Neural progenitor cell (in vitro differentiated cells): ENCODE measurements at regions not wholly inside any gene's neighbourhood (a gene's known extent, or its start where the extent isn't known, plus 50 kb on each side); places are given as distances from the start of the nearest gene placed in this dataset.
"Not testable (repeated sequence)": the region's sequence is repeated elsewhere in the genome, so short reads cannot be mapped to it uniquely, and the experiment has no call there.

Source experiments
- DNase-seq: peaks from one replicate; pipeline ENCODE4 v3.0.0-alpha.2; 2016; ENCODE audit warnings: low spot score
- H2AFZ ChIP-seq: fragments of 200-600 bp; sonication (generic); replicated peaks from 2 replicates; pipeline ENCODE4 v1.6.1; 2016; ENCODE audit warnings: antibody characterized with exemption
- H3F3A ChIP-seq: fragments of 200-600 bp; sonication (generic); 2 replicates; pipeline ENCODE4 v1.6.1; 2016; ENCODE audit warnings: antibody characterized with exemption, low read depth
- H3K27ac ChIP-seq: fragments of 200-600 bp; sonication (generic); 2 replicates; pipeline ENCODE4 v1.5.1; 2016; ENCODE audit warnings: mild to moderate bottlenecking
- H3K27me3 ChIP-seq: fragments of 200-600 bp; sonication (generic); 2 replicates; pipeline ENCODE4 v1.6.1; 2016; ENCODE audit warnings: mild to moderate bottlenecking, moderate library complexity
- H3K36me3 ChIP-seq: fragments of 200-600 bp; sonication (generic); 2 replicates; pipeline ENCODE4 v1.5.1; 2016
- H3K4me1 ChIP-seq: fragments of 200-600 bp; sonication (generic); 2 replicates; pipeline ENCODE4 v1.6.1; 2016; ENCODE audit warnings: mixed run types
- H3K4me2 ChIP-seq: fragments of 200-600 bp; sonication (generic); 2 replicates; pipeline ENCODE4 v1.6.1; 2016
- H3K4me3 ChIP-seq: fragments of 200-600 bp; sonication (generic); 2 replicates; pipeline ENCODE4 v1.5.1; 2016
- H3K79me2 ChIP-seq: fragments of 200-600 bp; sonication (generic); 2 replicates; pipeline ENCODE4 v1.6.1; 2016; ENCODE audit warnings: low read depth
- H3K9ac ChIP-seq: fragments of 200-600 bp; sonication (generic); 2 replicates; pipeline ENCODE4 v1.6.1; 2016
- H3K9me3 ChIP-seq: fragments of 200-600 bp; sonication (generic); 2 replicates; pipeline ENCODE4 v1.5.1; 2016; ENCODE audit warnings: low read depth
- H4K20me1 ChIP-seq: fragments of 200-600 bp; sonication (generic); 2 replicates; pipeline ENCODE4 v1.6.1; 2016; ENCODE audit warnings: low read depth
- H3K27ac Mint-ChIP-seq: 3 replicates; pipeline ENCODE4 v1.8.0; 2021; ENCODE audit warnings: mixed read lengths
- H3K27me3 Mint-ChIP-seq: 2 replicates; pipeline ENCODE4 v1.8.0; 2022; ENCODE audit warnings: low read depth, mild to moderate bottlenecking, inconsistent platforms, moderate library complexity, mixed read lengths; ENCODE audit not compliant: insufficient read depth
- H3K36me3 Mint-ChIP-seq: 3 replicates; pipeline ENCODE4 v1.8.0; 2021; ENCODE audit warnings: mixed read lengths
- H3K4me1 Mint-ChIP-seq: 3 replicates; pipeline ENCODE4 v1.8.0; 2021; ENCODE audit warnings: mixed read lengths
- H3K4me3 Mint-ChIP-seq: 3 replicates; pipeline ENCODE4 v1.8.0; 2021; ENCODE audit warnings: mild to moderate bottlenecking, moderate library complexity, mixed read lengths
- H3K9me3 Mint-ChIP-seq: 3 replicates; pipeline ENCODE4 v1.8.0; 2020; ENCODE audit warnings: mixed read lengths
- EZH2 ChIP-seq: fragments of 200-600 bp; sonication (generic); IDR thresholded peaks from 2 replicates; pipeline ENCODE4 v1.6.1; 2017; ENCODE audit warnings: antibody characterized with exemption, mild to moderate bottlenecking, moderate library complexity
- EZH2phosphoT487 ChIP-seq: fragments of 200-600 bp; sonication (generic); IDR thresholded peaks from 2 replicates; pipeline ENCODE4 v1.6.1; 2017; ENCODE audit warnings: antibody characterized with exemption
- TF ChIP-seq, protein P1 (sequence below): fragments of 200-600 bp; sonication (generic); IDR thresholded peaks from 2 replicates; pipeline ENCODE4 v1.5.1; 2017; ENCODE audit warnings: antibody characterized with exemption, mild to moderate bottlenecking

DNA sequence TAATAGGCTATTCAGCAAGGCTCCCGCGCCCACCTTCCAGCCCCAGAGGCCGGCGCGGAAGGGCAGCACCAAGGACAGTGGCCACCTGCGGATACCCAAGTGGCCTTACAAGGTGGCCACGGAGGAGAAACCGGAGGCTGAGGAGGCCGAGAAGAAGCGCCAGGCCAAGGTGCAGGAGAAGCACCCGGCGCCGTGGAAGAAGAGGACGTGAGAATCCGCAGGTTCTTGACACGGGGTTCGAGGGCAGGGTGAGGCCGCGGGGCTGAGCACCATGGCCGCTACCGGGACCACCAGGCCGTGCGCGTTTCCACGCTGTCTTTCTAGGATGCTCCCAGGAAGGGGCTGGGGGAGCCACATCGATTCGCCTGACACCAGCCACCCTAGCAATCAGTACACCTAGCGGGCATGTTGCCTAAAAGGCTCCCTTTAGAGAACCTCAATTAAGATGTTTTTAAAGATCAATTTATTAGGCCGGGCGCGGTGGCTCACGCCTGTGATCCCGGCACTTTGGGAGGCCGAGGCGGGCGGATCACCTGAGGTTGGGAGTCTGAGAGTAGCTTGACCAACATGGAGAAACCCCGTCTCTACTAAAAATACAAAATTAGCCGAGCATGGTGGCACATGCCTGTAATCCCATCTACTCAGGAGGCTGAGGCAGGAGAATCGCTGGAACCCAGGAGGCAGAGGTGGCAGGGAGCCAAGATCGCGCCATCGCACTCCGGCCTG is 134.3 kb upstream of the OR4C13 start:
- not testable (repeated sequence) for H3K9ac ChIP-seq, DNase-seq, H3K27ac Mint-ChIP-seq, H3K27me3 Mint-ChIP-seq, H3F3A ChIP-seq, H3K4me1 ChIP-seq, H3K4me1 Mint-ChIP-seq, H3K4me3 Mint-ChIP-seq, H3K36me3 ChIP-seq, H3K36me3 Mint-ChIP-seq, H3K27me3 ChIP-seq, H2AFZ ChIP-seq, H3K27ac ChIP-seq, H4K20me1 ChIP-seq, H3K4me3 ChIP-seq, H3K79me2 ChIP-seq, H3K4me2 ChIP-seq, H3K9me3 ChIP-seq
- H3K9me3 Mint-ChIP-seq: peaks cover 13% of the 10 kb centered on the region

DNA sequence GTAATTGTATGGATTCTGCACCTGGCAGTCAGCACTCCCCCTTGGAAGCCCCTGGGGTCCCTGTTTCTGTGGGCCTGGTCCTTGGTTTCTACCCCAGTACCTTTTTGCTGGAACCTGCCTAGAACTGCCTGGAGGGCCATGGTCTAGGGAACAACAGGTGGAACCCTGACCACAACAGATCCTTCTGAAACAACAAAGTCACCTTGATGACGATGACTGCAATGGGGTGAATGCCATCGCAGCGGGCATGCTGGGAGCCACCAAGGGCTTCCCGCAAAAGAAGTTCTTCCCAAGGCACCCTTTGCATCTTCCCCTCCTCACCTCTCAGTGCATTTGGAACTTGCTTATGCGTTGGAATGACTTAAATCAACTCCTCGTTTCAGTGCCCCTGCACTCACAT is 129.0 kb upstream of the OR4C13 start:
- H2AFZ ChIP-seq, H3K9me3 ChIP-seq, H4K20me1 ChIP-seq, H3K36me3 Mint-ChIP-seq, H3K4me2 ChIP-seq, H3K27me3 ChIP-seq, DNase-seq, H3K4me1 ChIP-seq, H3K27me3 Mint-ChIP-seq, H3K4me3 Mint-ChIP-seq, H3F3A ChIP-seq, H3K79me2 ChIP-seq, H3K27ac ChIP-seq, H3K4me3 ChIP-seq, H3K36me3 ChIP-seq, H3K27ac Mint-ChIP-seq, H3K9ac ChIP-seq, H3K4me1 Mint-ChIP-seq: not testable (repeated sequence)
- H3K9me3 Mint-ChIP-seq: peaks cover 32% of the 10 kb centered on the region

DNA sequence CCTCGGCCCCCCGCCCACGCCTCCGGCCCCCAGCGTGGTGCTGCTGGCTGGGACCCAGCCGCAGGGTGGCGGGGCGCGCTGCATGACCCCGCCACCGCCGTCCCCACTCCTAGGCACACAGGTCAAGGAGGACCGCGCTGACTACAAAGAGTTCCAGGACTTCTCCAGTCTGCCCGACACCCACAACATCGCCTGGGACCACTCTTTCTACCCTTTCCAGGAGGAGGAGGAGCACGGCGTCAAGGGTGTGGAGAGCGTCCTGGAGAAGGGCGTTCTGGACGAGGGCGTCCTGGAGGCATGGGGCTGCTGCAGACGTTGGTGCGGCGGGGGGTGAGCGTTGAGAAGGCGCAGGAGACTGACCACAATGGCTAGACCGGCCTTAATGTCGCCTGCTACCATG is 101.7 kb upstream of the OR4C13 start:
- H2AFZ ChIP-seq, H3K9me3 ChIP-seq, H4K20me1 ChIP-seq, H3K79me2 ChIP-seq, H3K4me1 Mint-ChIP-seq, H3K27ac Mint-ChIP-seq, H3F3A ChIP-seq, H3K36me3 ChIP-seq, H3K27ac ChIP-seq, H3K4me3 ChIP-seq, H3K9ac ChIP-seq, DNase-seq, H3K27me3 Mint-ChIP-seq, H3K4me1 ChIP-seq, H3K4me2 ChIP-seq, H3K4me3 Mint-ChIP-seq, H3K27me3 ChIP-seq, H3K36me3 Mint-ChIP-seq: not testable (repeated sequence)
- peaks cover 23% of the 10 kb centered on the region for H3K9me3 Mint-ChIP-seq

DNA sequence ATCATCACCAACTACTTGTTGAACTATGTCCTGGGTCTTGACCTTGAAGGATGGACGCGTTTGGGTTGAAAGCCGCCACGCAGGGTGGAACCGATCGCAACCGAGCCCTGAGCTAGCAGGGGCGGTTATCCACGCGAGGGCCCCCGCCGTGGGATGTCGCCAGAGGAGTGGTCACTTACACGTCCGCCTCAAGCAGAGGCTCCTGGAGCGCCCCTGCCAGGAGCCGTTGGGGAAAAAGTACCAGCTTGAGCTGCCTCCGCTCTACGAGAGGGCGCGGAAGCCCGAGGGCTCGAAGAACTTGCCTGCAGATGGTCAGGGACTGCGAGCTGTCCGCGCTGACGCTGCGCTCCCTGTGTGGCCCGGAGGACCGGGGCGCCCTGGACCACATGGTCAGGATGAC is 100.7 kb upstream of the OR4C13 start:
- H3F3A ChIP-seq: no peaks in the 10 kb centered on the region
- H3K9me3 Mint-ChIP-seq: peaks cover 31% of the 10 kb centered on the region
- H3K4me3 Mint-ChIP-seq: no peak overlapping the region
- H3K4me2 ChIP-seq: no peak overlapping the region
- H3K4me3 ChIP-seq: no peak overlapping the region
- no peaks in the 10 kb centered on the region for H3K9me3 ChIP-seq
- no peak overlapping the region for H2AFZ ChIP-seq
- no peaks in the 10 kb centered on the region for H3K27me3 ChIP-seq
- no peaks in the 10 kb centered on the region for H4K20me1 ChIP-seq
- DNase-seq: no peak
- peaks cover 4% of the 10 kb centered on the region for H3K27me3 Mint-ChIP-seq
- H3K27ac ChIP-seq: no peak overlapping the region
- TF ChIP-seq EZH2phosphoT487: no peak
- TF ChIP-seq EZH2: no peak
- TF ChIP-seq, protein P1, sequence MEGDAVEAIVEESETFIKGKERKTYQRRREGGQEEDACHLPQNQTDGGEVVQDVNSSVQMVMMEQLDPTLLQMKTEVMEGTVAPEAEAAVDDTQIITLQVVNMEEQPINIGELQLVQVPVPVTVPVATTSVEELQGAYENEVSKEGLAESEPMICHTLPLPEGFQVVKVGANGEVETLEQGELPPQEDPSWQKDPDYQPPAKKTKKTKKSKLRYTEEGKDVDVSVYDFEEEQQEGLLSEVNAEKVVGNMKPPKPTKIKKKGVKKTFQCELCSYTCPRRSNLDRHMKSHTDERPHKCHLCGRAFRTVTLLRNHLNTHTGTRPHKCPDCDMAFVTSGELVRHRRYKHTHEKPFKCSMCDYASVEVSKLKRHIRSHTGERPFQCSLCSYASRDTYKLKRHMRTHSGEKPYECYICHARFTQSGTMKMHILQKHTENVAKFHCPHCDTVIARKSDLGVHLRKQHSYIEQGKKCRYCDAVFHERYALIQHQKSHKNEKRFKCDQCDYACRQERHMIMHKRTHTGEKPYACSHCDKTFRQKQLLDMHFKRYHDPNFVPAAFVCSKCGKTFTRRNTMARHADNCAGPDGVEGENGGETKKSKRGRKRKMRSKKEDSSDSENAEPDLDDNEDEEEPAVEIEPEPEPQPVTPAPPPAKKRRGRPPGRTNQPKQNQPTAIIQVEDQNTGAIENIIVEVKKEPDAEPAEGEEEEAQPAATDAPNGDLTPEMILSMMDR: no peak
- no peaks in the 10 kb centered on the region for H3K4me1 Mint-ChIP-seq
- no peaks in the 10 kb centered on the region for H3K4me1 ChIP-seq
- H3K9ac ChIP-seq: no peak overlapping the region
- no peaks in the 10 kb centered on the region for H3K79me2 ChIP-seq
- no peaks in the 10 kb centered on the region for H3K36me3 ChIP-seq
- H3K27ac Mint-ChIP-seq: no peak overlapping the region
- H3K36me3 Mint-ChIP-seq: no peaks in the 10 kb centered on the region

DNA sequence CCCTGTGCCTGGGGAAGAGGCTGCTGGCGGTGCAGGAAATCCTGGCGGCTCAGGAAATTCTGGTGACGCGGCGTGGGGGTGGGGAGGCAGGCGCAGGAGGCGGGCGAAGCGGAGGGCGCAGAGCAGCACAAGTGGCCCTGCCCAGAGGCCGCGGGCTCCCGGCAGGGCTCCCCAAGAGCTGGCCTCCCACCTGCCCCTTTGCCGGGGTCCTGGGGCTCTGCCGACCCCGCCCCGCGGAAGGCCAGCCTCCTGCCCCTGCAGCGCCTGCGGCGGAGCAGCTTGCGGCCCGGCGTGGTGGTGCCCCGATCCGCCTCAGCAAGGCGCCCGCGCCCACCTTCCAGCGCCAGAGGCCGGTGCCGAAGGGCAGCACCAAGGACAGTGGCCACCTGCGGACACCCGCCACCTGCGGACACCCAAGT is 100.2 kb upstream of the OR4C13 start:
- Histone ChIP-seq H3K9me3 (no peaks in the 10 kb centered on the region), H2AFZ (no peak overlapping the region), H3K4me2 (no peak overlapping the region), H3K4me3 (no peak overlapping the region), H4K20me1 (no peaks in the 10 kb centered on the region), H3K9ac (no peak overlapping the region), H3K27me3 (no peaks in the 10 kb centered on the region), H3K4me1 (no peaks in the 10 kb centered on the region), H3K79me2 (no peaks in the 10 kb centered on the region), H3K27ac (no peak overlapping the region), H3F3A (no peaks in the 10 kb centered on the region), H3K36me3 (no peaks in the 10 kb centered on the region)
- Mint-ChIP-seq H3K4me3 (no peak overlapping the region), H3K27me3 (peaks cover 4% of the 10 kb centered on the region), H3K27ac (no peak overlapping the region), H3K36me3 (no peaks in the 10 kb centered on the region), H3K4me1 (no peaks in the 10 kb centered on the region), H3K9me3 (peaks cover 32% of the 10 kb centered on the region)
- DNase-seq: no peak
- TF ChIP-seq, protein P1: no peak
- TF ChIP-seq EZH2: no peak
- TF ChIP-seq EZH2phosphoT487: no peak

DNA sequence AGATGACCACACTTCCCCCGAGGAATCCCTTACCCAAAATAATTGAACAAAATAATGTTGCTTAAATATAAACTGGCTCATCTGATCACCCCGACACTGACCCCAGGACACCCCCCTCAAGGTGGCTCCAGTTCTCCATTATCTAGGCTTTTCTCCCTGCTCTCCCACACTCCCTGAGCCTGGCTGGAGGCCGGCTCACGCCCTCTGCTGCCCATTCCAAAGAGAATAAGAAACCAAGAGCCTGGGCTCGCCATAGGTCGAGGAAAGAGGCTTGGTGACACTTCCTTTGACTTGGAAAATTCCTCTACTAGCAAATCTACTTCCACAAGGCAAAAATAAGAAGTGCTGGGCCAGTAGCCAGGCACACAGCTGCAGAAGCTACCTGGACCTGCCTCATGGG is 63.3 kb upstream of the OR4C13 start:
- not testable (repeated sequence) for H2AFZ ChIP-seq, H3K36me3 Mint-ChIP-seq, H3K27me3 Mint-ChIP-seq, DNase-seq, H4K20me1 ChIP-seq, H3K36me3 ChIP-seq, H3K4me1 ChIP-seq, H3K4me3 ChIP-seq, H3K4me3 Mint-ChIP-seq, H3F3A ChIP-seq, H3K27ac Mint-ChIP-seq, H3K4me1 Mint-ChIP-seq, H3K9me3 ChIP-seq, H3K4me2 ChIP-seq, H3K27ac ChIP-seq, H3K9ac ChIP-seq, H3K27me3 ChIP-seq, H3K79me2 ChIP-seq
- peaks cover 41% of the 10 kb centered on the region for H3K9me3 Mint-ChIP-seq
